ENCODE measurements at regions not wholly inside any gene's neighbourhood (a gene's known extent, or its start where the extent isn't known, plus 50 kb on each side); places are given as distances from the start of the nearest gene placed in this dataset.

- Mint-ChIP-seq H3K4me3 (no peak overlapping the region), H3K9me3 (peaks cover 13% of the 10 kb centered on the region), H3K27ac (peak overlapping the region; percentile 38), H3K27me3 (no peaks in the 10 kb centered on the region), H3K4me1 (ENCODE audit: low read depth) (peaks cover 6% of the 10 kb centered on the region), H3K36me3 (ENCODE audit: low read depth) (no peaks in the 10 kb centered on the region)
- intact Hi-C loops (cut with micrococcal nuclease) = loop anchor here (10.0 kb wide), 1 partner anchor 276 kb away; no protein-coding TSS in a partner anchor
Observed at GRCh38 chr16:72401084-72401361, 229.1 kb upstream of the PMFBP1 start.

- Mint-ChIP-seq H3K4me1 (ENCODE audit: low read depth) (peaks cover 6% of the 10 kb centered on the region), H3K4me3 (no peak overlapping the region), H3K27me3 (no peaks in the 10 kb centered on the region), H3K27ac (peak overlapping the region; percentile 38), H3K9me3 (peaks cover 7% of the 10 kb centered on the region), H3K36me3 (ENCODE audit: low read depth) (no peaks in the 10 kb centered on the region)
- intact Hi-C loops (cut with micrococcal nuclease) = loop anchor here (1.0 to 10.0 kb wide), 2 partner anchors 68 to 276 kb away; no protein-coding TSS in a partner anchor
Observed at GRCh38 chr16:72400257-72401083, 228.5 kb upstream of the PMFBP1 start.

GRCh38 chr16:72399811-72400210 is 227.9 kb upstream of the PMFBP1 start:
- Mint-ChIP-seq H3K27ac (no peak overlapping the region), H3K4me3 (no peak overlapping the region), H3K4me1 (ENCODE audit: low read depth) (peaks cover 6% of the 10 kb centered on the region), H3K36me3 (ENCODE audit: low read depth) (no peaks in the 10 kb centered on the region), H3K9me3 (peaks cover 3% of the 10 kb centered on the region), H3K27me3 (no peaks in the 10 kb centered on the region)
- intact Hi-C loops (cut with micrococcal nuclease) = loop anchor here (1.0 to 10.0 kb wide), 2 partner anchors 68 to 275 kb away; no protein-coding TSS in a partner anchor

DNA sequence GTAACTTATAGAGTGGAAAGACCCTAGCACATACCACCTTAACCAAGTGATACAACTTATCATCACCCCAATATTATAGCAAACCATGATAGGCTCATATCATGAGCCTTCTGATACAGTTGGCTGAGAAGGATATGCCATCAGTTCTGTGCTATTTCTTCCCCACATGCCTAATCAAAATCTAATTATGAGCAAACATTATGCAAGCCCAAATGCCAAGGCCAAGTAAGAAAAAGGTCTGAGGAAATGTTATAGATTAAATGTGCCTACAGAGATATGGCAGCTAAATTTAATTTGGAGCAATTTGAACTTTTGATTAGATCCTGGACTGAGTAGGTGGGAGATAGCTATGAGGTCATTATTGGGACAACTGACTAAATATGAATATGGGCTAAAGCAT is 225.9 kb upstream of the PMFBP1 start:
- H3K4me3 Mint-ChIP-seq = no peak overlapping the region
- no peak overlapping the region for H3K27ac Mint-ChIP-seq
- intact Hi-C loops (cut with micrococcal nuclease) = no loop called here
- H3K36me3 Mint-ChIP-seq (ENCODE audit: low read depth) = no peaks in the 10 kb centered on the region
- peaks cover 6% of the 10 kb centered on the region for H3K4me1 Mint-ChIP-seq (ENCODE audit: low read depth)
- no peaks in the 10 kb centered on the region for H3K27me3 Mint-ChIP-seq
- peaks cover 12% of the 10 kb centered on the region for H3K9me3 Mint-ChIP-seq

DNA sequence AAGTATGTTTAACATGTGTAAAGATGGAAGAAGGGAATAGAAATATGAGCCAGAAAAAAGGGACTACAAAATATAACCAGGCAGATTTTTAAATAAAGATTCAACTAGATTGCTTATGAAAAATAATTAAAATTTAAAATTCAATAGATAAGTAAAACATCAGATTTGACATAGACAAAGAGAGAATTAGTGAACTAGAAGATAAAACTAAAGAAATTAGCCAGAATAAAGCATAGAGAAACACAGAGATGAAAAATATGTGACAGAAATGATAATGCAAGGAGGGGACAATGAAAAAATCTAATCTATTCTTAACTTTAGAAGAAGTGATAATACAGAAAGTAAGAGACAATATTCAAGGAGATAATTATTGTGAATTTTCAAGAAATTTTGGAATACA is 222.6 kb upstream of the PMFBP1 start:
- peaks cover 14% of the 10 kb centered on the region for H3K9me3 Mint-ChIP-seq
- H3K27me3 Mint-ChIP-seq = no peaks in the 10 kb centered on the region
- no peak overlapping the region for H3K27ac Mint-ChIP-seq
- no peaks in the 10 kb centered on the region for H3K4me1 Mint-ChIP-seq (ENCODE audit: low read depth)
- no peaks in the 10 kb centered on the region for H3K36me3 Mint-ChIP-seq (ENCODE audit: low read depth)
- intact Hi-C loops (cut with micrococcal nuclease) = no loop called here
- H3K4me3 Mint-ChIP-seq = no peak overlapping the region

DNA sequence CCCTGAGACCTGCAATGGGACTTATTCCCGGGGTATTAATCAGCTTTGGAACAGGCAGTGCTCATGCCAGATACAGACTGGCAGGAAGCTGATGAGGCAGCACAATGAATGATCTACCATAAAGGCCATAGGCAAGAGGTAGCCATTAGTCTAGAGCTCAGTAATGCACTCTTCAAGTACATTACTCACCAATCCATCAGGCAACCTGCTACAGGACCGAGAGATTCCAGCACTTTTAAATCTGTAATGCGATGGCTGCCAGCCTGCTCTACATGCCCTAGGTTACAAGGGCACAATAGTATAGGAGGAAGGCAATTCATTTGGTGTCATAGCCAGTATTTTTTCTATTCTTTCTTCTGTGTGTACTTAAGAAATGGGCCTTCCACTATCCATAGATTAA is 217.8 kb upstream of the PMFBP1 start:
- Mint-ChIP-seq H3K27ac (no peak overlapping the region), H3K36me3 (ENCODE audit: low read depth) (peaks cover 10% of the 10 kb centered on the region), H3K4me1 (ENCODE audit: low read depth) (no peaks in the 10 kb centered on the region), H3K4me3 (no peak overlapping the region), H3K9me3 (peaks cover 32% of the 10 kb centered on the region), H3K27me3 (no peaks in the 10 kb centered on the region)
- intact Hi-C loops (cut with micrococcal nuclease) = no loop called here

DNA sequence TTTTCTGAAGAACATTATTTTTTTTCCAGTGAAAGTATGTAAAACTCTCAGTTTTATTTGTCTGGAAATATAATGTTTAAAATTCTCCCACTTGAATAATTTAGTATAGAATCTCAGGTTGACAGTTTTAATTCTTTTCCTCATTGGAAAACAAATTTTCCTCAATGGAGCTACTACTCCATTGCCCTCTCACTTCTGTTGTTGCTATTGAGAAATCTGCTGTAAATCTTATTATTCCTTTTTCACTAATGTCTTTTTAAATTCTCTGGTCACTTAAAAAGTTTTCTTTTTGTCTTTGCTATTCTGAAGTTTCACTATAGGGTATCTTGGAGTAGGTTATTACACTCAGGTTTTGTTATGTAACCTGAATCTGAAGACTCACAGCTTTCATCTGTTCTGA is 216.1 kb upstream of the PMFBP1 start:
- intact Hi-C loops (cut with micrococcal nuclease) = no loop called here
- no peak overlapping the region for H3K4me3 Mint-ChIP-seq

DNA sequence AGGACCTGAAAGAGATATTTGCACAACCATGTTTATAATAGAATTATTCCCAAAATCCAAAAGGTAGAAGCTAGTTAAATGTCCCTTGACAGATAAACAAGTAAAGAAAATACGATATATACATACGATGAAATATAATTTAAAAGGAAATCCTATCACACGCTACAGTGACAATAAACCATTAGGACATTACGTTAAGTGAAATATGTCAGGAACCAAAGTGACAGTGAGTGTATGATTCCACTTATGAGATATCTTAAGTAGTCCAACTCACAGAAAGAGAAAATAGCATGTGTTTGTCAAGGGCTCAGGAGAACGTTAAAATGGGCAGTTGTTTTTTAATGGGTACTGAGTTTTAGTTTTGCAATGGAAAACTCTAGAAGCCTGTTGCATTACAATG is 212.7 kb upstream of the PMFBP1 start:
- intact Hi-C loops (cut with micrococcal nuclease) = no loop called here
- H3K4me1 Mint-ChIP-seq (ENCODE audit: low read depth) = no peaks in the 10 kb centered on the region
- H3K36me3 Mint-ChIP-seq (ENCODE audit: low read depth) = peaks cover 10% of the 10 kb centered on the region
- H3K9me3 Mint-ChIP-seq = peaks cover 32% of the 10 kb centered on the region
- H3K27ac Mint-ChIP-seq = no peak overlapping the region
- no peak overlapping the region for H3K4me3 Mint-ChIP-seq
- no peaks in the 10 kb centered on the region for H3K27me3 Mint-ChIP-seq

More for the DNA sequence above, 216.1 kb upstream of the PMFBP1 start:
- Mint-ChIP-seq H3K4me1 (ENCODE audit: low read depth) (no peaks in the 10 kb centered on the region), H3K9me3 (peaks cover 23% of the 10 kb centered on the region), H3K27me3 (no peaks in the 10 kb centered on the region), H3K36me3 (ENCODE audit: low read depth) (peaks cover 10% of the 10 kb centered on the region), H3K27ac (no peak overlapping the region)

- H3K27ac Mint-ChIP-seq = no peak overlapping the region
- H3K9me3 Mint-ChIP-seq = peaks cover 10% of the 10 kb centered on the region
- intact Hi-C loops (cut with micrococcal nuclease) = no loop called here
- no peaks in the 10 kb centered on the region for H3K27me3 Mint-ChIP-seq
- H3K4me1 Mint-ChIP-seq (ENCODE audit: low read depth) = no peaks in the 10 kb centered on the region
- H3K4me3 Mint-ChIP-seq = no peak overlapping the region
- H3K36me3 Mint-ChIP-seq (ENCODE audit: low read depth) = no peaks in the 10 kb centered on the region
Observed at GRCh38 chr16:72380283-72380682, 208.3 kb upstream of the PMFBP1 start.

DNA sequence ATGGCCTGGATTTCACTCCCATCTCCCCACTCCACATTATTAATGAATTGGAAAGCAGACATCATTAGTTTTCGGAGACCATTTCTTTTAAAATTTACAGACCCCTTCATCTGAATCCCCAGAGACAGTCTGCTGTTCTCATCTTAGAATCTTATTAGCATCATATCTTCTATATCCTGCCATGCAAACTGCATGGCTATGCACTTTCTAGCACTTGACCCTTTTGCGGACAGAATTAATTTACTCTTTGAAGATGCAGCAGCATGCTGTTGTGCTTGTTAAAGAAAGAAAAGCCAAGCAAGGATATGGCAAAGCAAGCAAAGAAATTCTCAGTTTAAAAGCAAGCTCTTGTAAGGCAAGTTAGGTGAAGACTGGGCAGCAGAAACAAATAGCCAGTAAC is 201.2 kb upstream of the PMFBP1 start:
- no peaks in the 10 kb centered on the region for H3K9me3 Mint-ChIP-seq
- no peaks in the 10 kb centered on the region for H3K27me3 Mint-ChIP-seq
- H3K4me1 Mint-ChIP-seq (ENCODE audit: low read depth) = no peaks in the 10 kb centered on the region
- H3K4me3 Mint-ChIP-seq = no peak overlapping the region
- H3K36me3 Mint-ChIP-seq (ENCODE audit: low read depth) = no peaks in the 10 kb centered on the region
- H3K27ac Mint-ChIP-seq = no peak overlapping the region
- intact Hi-C loops (cut with micrococcal nuclease) = no loop called here

DNA sequence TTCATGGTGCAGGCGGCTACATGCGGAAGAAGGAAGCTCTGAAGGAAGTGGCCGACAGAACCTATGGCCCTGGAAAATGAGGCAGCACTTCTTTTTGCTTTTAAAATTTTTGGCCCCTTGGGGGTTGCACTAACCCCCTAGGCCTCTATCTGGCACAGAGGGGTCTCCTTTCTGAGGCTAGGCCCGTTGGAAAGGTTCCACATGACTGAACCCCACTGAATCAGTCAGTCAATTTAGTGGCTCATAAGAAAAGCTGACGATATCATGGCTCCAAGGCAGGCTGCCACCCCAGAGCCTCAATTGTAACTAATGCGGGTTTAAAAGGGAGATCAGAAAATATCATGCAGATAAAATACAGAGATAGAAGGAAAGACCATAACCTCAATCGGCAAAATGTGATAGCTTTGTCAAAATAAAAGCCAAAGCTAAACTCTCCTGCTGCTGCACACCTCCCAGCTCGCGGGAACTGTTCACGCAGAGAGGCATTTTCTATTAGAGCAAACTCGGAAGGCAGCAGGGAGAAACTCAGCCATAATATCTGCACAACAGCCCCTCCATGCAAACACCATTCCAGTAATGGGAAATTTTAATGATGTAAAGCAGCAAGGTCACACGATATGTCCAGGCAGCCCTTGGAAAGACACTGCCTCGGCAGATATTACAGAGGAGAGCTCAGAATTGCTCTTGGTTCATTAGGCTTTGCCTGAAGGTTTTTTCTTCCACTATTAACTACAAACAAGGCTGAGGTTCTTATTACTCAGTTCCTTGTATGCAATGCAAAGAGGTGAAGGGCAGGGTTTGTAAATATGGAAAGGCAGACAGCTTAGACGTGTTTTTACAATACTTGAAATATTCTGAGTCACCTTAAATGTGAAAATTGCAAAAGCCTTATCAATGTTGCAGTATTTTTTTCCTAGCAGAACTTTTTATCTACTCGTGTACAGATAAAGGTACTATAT is 200.4 kb upstream of the PMFBP1 start:
- Mint-ChIP-seq H3K27ac (no peak overlapping the region), H3K4me3 (no peak overlapping the region), H3K27me3 (no peaks in the 10 kb centered on the region), H3K36me3 (ENCODE audit: low read depth) (no peaks in the 10 kb centered on the region), H3K4me1 (ENCODE audit: low read depth) (no peaks in the 10 kb centered on the region), H3K9me3 (peaks cover 6% of the 10 kb centered on the region)
- intact Hi-C loops (cut with micrococcal nuclease) = no loop called here

GRCh38 chr16:72371307-72372086 is 199.5 kb upstream of the PMFBP1 start:
- H3K4me3 Mint-ChIP-seq = no peak overlapping the region
- intact Hi-C loops (cut with micrococcal nuclease) = no loop called here
- no peaks in the 10 kb centered on the region for H3K4me1 Mint-ChIP-seq (ENCODE audit: low read depth)
- H3K27me3 Mint-ChIP-seq = no peaks in the 10 kb centered on the region
- peaks cover 9% of the 10 kb centered on the region for H3K9me3 Mint-ChIP-seq
- H3K27ac Mint-ChIP-seq = no peak overlapping the region
- no peaks in the 10 kb centered on the region for H3K36me3 Mint-ChIP-seq (ENCODE audit: low read depth)

GRCh38 chr16:72369274-72369673 is 197.3 kb upstream of the PMFBP1 start:
- intact Hi-C loops (cut with micrococcal nuclease) = no loop called here
- H3K4me1 Mint-ChIP-seq (ENCODE audit: low read depth) = no peaks in the 10 kb centered on the region
- no peak overlapping the region for H3K4me3 Mint-ChIP-seq
- peaks cover 9% of the 10 kb centered on the region for H3K9me3 Mint-ChIP-seq
- no peak overlapping the region for H3K27ac Mint-ChIP-seq
- no peaks in the 10 kb centered on the region for H3K27me3 Mint-ChIP-seq
- H3K36me3 Mint-ChIP-seq (ENCODE audit: low read depth) = no peaks in the 10 kb centered on the region

GRCh38 chr16:72367851-72368250 is 195.9 kb upstream of the PMFBP1 start:
- Mint-ChIP-seq H3K27ac (no peak overlapping the region), H3K4me1 (ENCODE audit: low read depth) (no peaks in the 10 kb centered on the region), H3K9me3 (peaks cover 9% of the 10 kb centered on the region), H3K36me3 (ENCODE audit: low read depth) (no peaks in the 10 kb centered on the region), H3K27me3 (no peaks in the 10 kb centered on the region), H3K4me3 (no peak overlapping the region)
- intact Hi-C loops (cut with micrococcal nuclease) = no loop called here
